ENCODE measurements at regions not wholly inside any gene's neighbourhood (a gene's known extent, or its start where the extent isn't known, plus 50 kb on each side); places are given as distances from the start of the nearest gene placed in this dataset.

DNA sequence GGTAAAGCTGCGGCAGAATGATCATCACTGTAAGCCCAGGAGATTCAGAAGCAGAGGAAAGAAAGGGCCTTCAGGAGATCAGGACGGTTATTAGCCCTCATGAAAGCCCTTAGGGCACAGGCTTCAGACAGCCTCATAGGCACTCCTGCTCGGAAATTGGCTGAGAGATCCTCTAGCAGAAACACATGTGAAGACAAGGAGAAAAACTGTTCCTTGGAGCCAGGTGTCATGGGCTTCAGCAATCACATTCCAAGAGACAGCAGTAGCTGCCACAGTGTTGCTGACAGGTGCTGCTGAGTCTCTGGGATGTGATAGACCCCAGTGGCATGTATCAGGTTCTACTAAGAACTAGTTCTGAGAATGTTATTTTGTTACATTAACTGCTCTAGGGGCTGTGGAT is 88.8 kb upstream of the DYRK2 start:
- Histone ChIP-seq H3K27ac (no peak overlapping the region), H3K36me3 (no peaks in the 10 kb centered on the region), H3K4me3 (no peak overlapping the region), H3K9me3 (no peaks in the 10 kb centered on the region), H3K27me3 (no peaks in the 10 kb centered on the region), H3K4me1 (no peaks in the 10 kb centered on the region)
- DNase-seq (ENCODE audit: low spot score in 2 of 2) = no peak
- TF ChIP-seq, protein P1, sequence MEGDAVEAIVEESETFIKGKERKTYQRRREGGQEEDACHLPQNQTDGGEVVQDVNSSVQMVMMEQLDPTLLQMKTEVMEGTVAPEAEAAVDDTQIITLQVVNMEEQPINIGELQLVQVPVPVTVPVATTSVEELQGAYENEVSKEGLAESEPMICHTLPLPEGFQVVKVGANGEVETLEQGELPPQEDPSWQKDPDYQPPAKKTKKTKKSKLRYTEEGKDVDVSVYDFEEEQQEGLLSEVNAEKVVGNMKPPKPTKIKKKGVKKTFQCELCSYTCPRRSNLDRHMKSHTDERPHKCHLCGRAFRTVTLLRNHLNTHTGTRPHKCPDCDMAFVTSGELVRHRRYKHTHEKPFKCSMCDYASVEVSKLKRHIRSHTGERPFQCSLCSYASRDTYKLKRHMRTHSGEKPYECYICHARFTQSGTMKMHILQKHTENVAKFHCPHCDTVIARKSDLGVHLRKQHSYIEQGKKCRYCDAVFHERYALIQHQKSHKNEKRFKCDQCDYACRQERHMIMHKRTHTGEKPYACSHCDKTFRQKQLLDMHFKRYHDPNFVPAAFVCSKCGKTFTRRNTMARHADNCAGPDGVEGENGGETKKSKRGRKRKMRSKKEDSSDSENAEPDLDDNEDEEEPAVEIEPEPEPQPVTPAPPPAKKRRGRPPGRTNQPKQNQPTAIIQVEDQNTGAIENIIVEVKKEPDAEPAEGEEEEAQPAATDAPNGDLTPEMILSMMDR (IDR thresholded peaks at IDR 0.05) = no peak
- intact Hi-C loops (cut with DNase I) = no loop called here

DNA sequence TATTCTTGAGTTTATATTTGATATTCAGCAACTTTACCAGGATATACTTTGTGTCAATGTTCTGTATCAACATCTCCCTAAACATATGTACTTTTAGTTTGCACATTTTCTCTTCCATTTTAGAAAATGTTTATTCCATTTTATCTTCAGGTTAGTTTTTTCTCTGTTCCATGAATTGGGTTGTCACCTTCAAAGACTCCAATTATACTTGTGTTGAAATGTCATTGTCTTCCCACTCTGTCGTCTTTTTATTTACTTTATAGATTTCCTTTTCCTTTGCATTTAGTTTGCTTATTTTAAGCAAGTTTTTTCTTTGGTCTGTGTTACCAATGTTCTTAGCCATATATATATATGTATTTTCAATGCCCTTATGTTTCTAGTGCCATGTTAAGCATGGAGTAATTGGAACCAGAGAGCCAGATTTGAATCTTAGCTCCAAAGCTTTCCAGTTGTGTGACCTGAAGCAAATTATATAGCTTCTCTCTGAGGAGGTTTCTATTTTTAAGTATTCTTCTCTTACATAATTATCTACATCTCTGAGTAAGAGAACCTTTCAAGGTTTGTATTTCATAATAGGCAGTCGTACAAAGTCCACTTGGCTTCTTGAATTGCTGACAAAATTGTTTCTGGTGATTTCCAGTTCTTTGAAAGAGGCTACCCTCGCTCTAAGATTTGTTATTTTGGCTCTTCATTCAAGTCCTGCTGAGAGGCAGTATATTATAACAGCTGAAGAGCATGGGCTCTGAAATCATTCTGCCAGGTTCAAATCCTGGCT is 85.8 kb upstream of the DYRK2 start:
- H3K27me3 ChIP-seq = no peaks in the 10 kb centered on the region
- H3K4me1 ChIP-seq = no peaks in the 10 kb centered on the region
- H3K4me3 ChIP-seq = no peak overlapping the region
- TF ChIP-seq, protein P1 (IDR thresholded peaks at IDR 0.05) = no peak
- H3K27ac ChIP-seq = no peak overlapping the region
- H3K36me3 ChIP-seq = no peaks in the 10 kb centered on the region
- intact Hi-C loops (cut with DNase I) = no loop called here
- no peak for DNase-seq (ENCODE audit: low spot score in 2 of 2)
- no peaks in the 10 kb centered on the region for H3K9me3 ChIP-seq

DNA sequence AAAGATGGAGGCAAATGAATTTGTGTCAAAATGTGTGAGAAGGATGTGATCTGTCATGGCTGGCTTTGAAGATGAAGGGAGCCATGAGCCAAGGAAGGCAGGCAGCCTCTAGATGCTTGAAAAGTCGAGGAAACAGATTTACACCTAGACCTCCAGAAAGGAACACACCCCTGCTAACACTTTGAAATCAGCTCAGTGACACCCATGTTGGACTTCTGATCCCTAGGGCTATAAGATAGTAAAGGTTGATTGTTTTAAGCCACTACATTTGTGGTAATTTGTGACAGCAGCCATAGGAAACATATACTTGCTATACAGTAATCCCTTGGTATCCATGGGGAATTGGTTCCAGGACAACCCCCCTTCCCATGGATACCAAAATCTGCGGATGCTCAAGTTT is 80.5 kb upstream of the DYRK2 start:
- TF ChIP-seq, protein P1 (IDR thresholded peaks at IDR 0.05) = no peak
- H3K4me3 ChIP-seq = no peak overlapping the region
- DNase-seq (ENCODE audit: low spot score in 2 of 2) = no peak
- H3K27ac ChIP-seq = no peak overlapping the region
- H3K9me3 ChIP-seq = no peaks in the 10 kb centered on the region
- intact Hi-C loops (cut with DNase I) = no loop called here
- no peaks in the 10 kb centered on the region for H3K36me3 ChIP-seq
- H3K27me3 ChIP-seq = no peaks in the 10 kb centered on the region
- H3K4me1 ChIP-seq = no peaks in the 10 kb centered on the region

DNA sequence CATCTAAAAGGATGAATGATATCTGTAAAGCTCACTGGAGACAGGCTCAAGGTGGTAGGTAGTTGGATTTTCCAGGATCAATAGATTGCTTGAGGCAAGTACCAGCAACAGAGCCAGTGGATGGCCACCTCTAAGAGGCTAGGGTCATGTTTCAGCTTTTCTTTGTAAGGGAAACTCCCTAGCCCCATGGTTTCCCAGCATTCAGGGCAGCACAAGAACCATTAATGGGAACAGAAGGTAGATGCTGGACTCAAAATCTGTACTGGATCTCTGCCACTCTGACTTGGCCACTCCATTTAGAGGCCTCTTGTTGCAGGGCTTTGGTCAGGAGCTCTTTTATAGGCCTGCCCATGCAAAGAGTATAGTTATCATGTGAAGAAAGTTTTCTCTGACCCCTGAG is 76.1 kb upstream of the DYRK2 start:
- intact Hi-C loops (cut with DNase I) = no loop called here

DNA sequence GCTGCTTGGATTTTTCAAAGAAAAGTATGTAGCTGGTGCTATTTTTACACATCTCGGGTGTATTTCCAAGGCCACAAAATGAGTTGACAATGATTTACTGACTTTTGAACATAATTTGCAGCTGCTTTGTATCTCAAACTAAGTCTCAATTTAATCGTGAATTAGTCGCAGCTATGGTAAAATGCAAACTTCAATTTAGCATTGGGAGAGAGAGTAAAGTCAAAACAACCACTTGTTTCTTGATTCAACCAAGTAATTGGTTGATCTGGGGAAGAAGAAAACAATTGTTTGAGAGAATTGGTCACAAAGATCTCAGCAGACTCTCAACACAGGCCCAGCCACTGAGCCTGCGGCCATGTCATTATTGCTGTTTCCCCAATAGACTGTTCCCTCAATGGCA is 75.0 kb upstream of the DYRK2 start:
- no peaks in the 10 kb centered on the region for H3K27me3 ChIP-seq

More for the DNA sequence above, 76.1 kb upstream of the DYRK2 start:
- no peaks in the 10 kb centered on the region for H3K9me3 ChIP-seq
- DNase-seq (ENCODE audit: low spot score in 2 of 2) = no peak
- no peaks in the 10 kb centered on the region for H3K27me3 ChIP-seq
- TF ChIP-seq, protein P1 (IDR thresholded peaks at IDR 0.05) = no peak
- no peak overlapping the region for H3K4me3 ChIP-seq
- no peak overlapping the region for H3K27ac ChIP-seq
- H3K4me1 ChIP-seq = no peaks in the 10 kb centered on the region
- H3K36me3 ChIP-seq = no peaks in the 10 kb centered on the region

More for the DNA sequence above, 75.0 kb upstream of the DYRK2 start:
- Histone ChIP-seq H3K9me3 (no peaks in the 10 kb centered on the region), H3K4me1 (no peaks in the 10 kb centered on the region), H3K4me3 (no peak overlapping the region), H3K36me3 (no peaks in the 10 kb centered on the region), H3K27ac (no peak overlapping the region)
- intact Hi-C loops (cut with DNase I) = no loop called here
- no peak for DNase-seq (ENCODE audit: low spot score in 2 of 2)
- TF ChIP-seq, protein P1 (IDR thresholded peaks at IDR 0.05) = no peak
